Activated effector memory CD4-positive, alpha-beta T cell treated with anti-CD3 and anti-CD28 coated beads, Interleukin-2, amount 50 U/mL, for 16 hours (primary cell): ENCODE measurements at regions not wholly inside any gene's neighbourhood (a gene's known extent, or its start where the extent isn't known, plus 50 kb on each side); places are given as distances from the start of the nearest gene placed in this dataset.
"Not testable (repeated sequence)": the region's sequence is repeated elsewhere in the genome, so short reads cannot be mapped to it uniquely, and the experiment has no call there.

ENCODE experiments used
- DNase-seq: peaks from one replicate; pipeline ENCODE4 v3.0.0-alpha.2; 2020

GRCh38 chr7:94176694-94177200, 172.6 kb upstream of the BET1 start:
- DNase-seq = no peak

GRCh38 chr7:94177441-94177840, 173.3 kb upstream of the BET1 start:
- no peak for DNase-seq

GRCh38 chr7:94178230-94178629, 174.1 kb upstream of the BET1 start:
- DNase-seq = no peak

GRCh38 chr7:94179466-94179865, 175.3 kb upstream of the BET1 start:
- no peak for DNase-seq

- no peak for DNase-seq
Observed at GRCh38 chr7:94182066-94182465, 177.9 kb upstream of the BET1 start.

- DNase-seq = no peak
Observed at GRCh38 chr7:94182721-94183120, 178.6 kb upstream of the BET1 start.

- DNase-seq = no peak
Observed at GRCh38 chr7:94183289-94183749, 179.2 kb upstream of the BET1 start.

GRCh38 chr7:94183891-94184290, 179.7 kb upstream of the BET1 start:
- DNase-seq = no peak

GRCh38 chr7:94188350-94188749, 184.2 kb upstream of the BET1 start:
- DNase-seq = no peak

- no peak for DNase-seq
Observed at GRCh38 chr7:94190599-94191061, 186.5 kb upstream of the BET1 start.

- not testable (repeated sequence) for DNase-seq
Observed at GRCh38 chr7:94194426-94194825, 190.3 kb upstream of the BET1 start.

GRCh38 chr7:94195201-94195600, 191.0 kb upstream of the BET1 start:
- DNase-seq = no peak

GRCh38 chr7:94195813-94196212, 191.7 kb upstream of the BET1 start:
- DNase-seq = no peak

- DNase-seq = no peak
Observed at GRCh38 chr7:94205529-94205928, 189.2 kb upstream of the COL1A2 start.

GRCh38 chr7:94206295-94206694, 188.4 kb upstream of the COL1A2 start:
- DNase-seq = no peak

GRCh38 chr7:94212160-94212559, 182.5 kb upstream of the COL1A2 start:
- DNase-seq = no peak

- no peak for DNase-seq
Observed at GRCh38 chr7:94216944-94217461, 177.7 kb upstream of the COL1A2 start.

GRCh38 chr7:94217766-94218165, 176.9 kb upstream of the COL1A2 start:
- no peak for DNase-seq

- no peak for DNase-seq
Observed at GRCh38 chr7:94222516-94222915, 172.2 kb upstream of the COL1A2 start.

GRCh38 chr7:94223375-94224084, 171.2 kb upstream of the COL1A2 start:
- DNase-seq = no peak

GRCh38 chr7:94228223-94228622, 166.5 kb upstream of the COL1A2 start:
- DNase-seq = no peak

- no peak for DNase-seq
Observed at GRCh38 chr7:94228678-94229077, 166.0 kb upstream of the COL1A2 start.

- no peak for DNase-seq
Observed at GRCh38 chr7:94231305-94231704, 163.4 kb upstream of the COL1A2 start.

GRCh38 chr7:94236960-94237359, 157.7 kb upstream of the COL1A2 start:
- DNase-seq = no peak

GRCh38 chr7:94237417-94237816, 157.3 kb upstream of the COL1A2 start:
- no peak for DNase-seq
